A549 (cell line): ENCODE measurements at regions not wholly inside any gene's neighbourhood (a gene's known extent, or its start where the extent isn't known, plus 50 kb on each side); places are given as distances from the start of the nearest gene placed in this dataset.

Experiments used
- BHLHE40 ChIP-seq: IDR thresholded peaks from 2 replicates; pipeline ENCODE4 v1.6.1; 2012; ENCODE audit warnings: low read depth, low read length, inconsistent platforms
- EP300 ChIP-seq, 2 experiments: fragments of >200 bp; sonication (Bioruptor Twin); formaldehyde crosslinking; IDR thresholded peaks; 2 replicates in 1 of 2; 3 replicates in 1 of 2; pipeline ENCODE4 v1.6.1; 2016 to 2017
- HMGXB4 ChIP-seq: fragments of 250-450 bp; sonication (Bioruptor Pico); IDR thresholded peaks from 2 replicates; pipeline ENCODE4 v1.5.0; 2021; ENCODE audit warnings: mild to moderate bottlenecking, moderate library complexity, borderline replicate concordance
- MAX ChIP-seq: IDR thresholded peaks from 2 replicates; pipeline ENCODE4 v1.6.1; 2012
- MYC ChIP-seq: IDR thresholded peaks from 2 replicates; pipeline ENCODE4 v1.6.1; 2012; ENCODE audit warnings: mild to moderate bottlenecking, inconsistent platforms, low read length, improper control_type of control experiment, borderline replicate concordance
- PHF8 ChIP-seq: fragments of 200-600 bp; sonication (generic); IDR thresholded peaks from 2 replicates; pipeline ENCODE4 v1.6.1; 2016; ENCODE audit warnings: low read depth, mild to moderate bottlenecking, antibody characterized with exemption, moderate library complexity, borderline replicate concordance
- POLR2A ChIP-seq: IDR thresholded peaks from 2 replicates; pipeline ENCODE4 v1.6.1; 2012; ENCODE audit warnings: mild to moderate bottlenecking, low read length
- RFX5 ChIP-seq: fragments of 450-650 bp; IDR thresholded peaks from 2 replicates; pipeline ENCODE4 v1.7.1; 2014; ENCODE audit warnings: antibody characterized with exemption, mild to moderate bottlenecking, moderate library complexity
- SMC3 ChIP-seq: fragments of >200 bp; sonication (Bioruptor Twin); formaldehyde crosslinking; IDR thresholded peaks from 3 replicates; pipeline ENCODE4 v1.6.1; 2018; ENCODE audit warnings: inconsistent platforms
- ZFP36 ChIP-seq: fragments of 450-650 bp; IDR thresholded peaks from 2 replicates; pipeline ENCODE4 v1.6.1; 2014; ENCODE audit warnings: borderline replicate concordance; ENCODE audit not compliant: partially characterized antibody
- TF ChIP-seq, protein P1 (sequence below): fragments of >200 bp; sonication (Bioruptor Twin); formaldehyde crosslinking; IDR thresholded peaks from 3 replicates; pipeline ENCODE4 v1.5.1; 2016
- TF ChIP-seq, protein P2 (sequence below): fragments of 150-350 bp; IDR thresholded peaks from 2 replicates; pipeline ENCODE4 v1.6.1; 2014; ENCODE audit warnings: low read depth, mild to moderate bottlenecking, low read length

- TF ChIP-seq POLR2A (no peak), MYC (no peak), HMGXB4 (CRISPR knock-in tag) (no peak), RFX5 (no peak), BHLHE40 (no peak), ZFP36 (no peak), PHF8 (no peak), SMC3 (no peak), MAX (no peak), EP300 (IDR thresholded peaks at IDR 0.05) (no peak)
- TF ChIP-seq, protein P1, sequence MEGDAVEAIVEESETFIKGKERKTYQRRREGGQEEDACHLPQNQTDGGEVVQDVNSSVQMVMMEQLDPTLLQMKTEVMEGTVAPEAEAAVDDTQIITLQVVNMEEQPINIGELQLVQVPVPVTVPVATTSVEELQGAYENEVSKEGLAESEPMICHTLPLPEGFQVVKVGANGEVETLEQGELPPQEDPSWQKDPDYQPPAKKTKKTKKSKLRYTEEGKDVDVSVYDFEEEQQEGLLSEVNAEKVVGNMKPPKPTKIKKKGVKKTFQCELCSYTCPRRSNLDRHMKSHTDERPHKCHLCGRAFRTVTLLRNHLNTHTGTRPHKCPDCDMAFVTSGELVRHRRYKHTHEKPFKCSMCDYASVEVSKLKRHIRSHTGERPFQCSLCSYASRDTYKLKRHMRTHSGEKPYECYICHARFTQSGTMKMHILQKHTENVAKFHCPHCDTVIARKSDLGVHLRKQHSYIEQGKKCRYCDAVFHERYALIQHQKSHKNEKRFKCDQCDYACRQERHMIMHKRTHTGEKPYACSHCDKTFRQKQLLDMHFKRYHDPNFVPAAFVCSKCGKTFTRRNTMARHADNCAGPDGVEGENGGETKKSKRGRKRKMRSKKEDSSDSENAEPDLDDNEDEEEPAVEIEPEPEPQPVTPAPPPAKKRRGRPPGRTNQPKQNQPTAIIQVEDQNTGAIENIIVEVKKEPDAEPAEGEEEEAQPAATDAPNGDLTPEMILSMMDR = no peak
- TF ChIP-seq, protein P2, sequence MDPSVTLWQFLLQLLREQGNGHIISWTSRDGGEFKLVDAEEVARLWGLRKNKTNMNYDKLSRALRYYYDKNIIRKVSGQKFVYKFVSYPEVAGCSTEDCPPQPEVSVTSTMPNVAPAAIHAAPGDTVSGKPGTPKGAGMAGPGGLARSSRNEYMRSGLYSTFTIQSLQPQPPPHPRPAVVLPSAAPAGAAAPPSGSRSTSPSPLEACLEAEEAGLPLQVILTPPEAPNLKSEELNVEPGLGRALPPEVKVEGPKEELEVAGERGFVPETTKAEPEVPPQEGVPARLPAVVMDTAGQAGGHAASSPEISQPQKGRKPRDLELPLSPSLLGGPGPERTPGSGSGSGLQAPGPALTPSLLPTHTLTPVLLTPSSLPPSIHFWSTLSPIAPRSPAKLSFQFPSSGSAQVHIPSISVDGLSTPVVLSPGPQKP = no peak
Observed at GRCh38 chr4:17358241-17358640, 153.6 kb downstream of the QDPR start.
